Spleen (tissue), 7 donors: ENCODE measurements at regions not wholly inside any gene's neighbourhood (a gene's known extent, or its start where the extent isn't known, plus 50 kb on each side); places are given as distances from the start of the nearest gene placed in this dataset.

ENCODE experiments used
- POLR2A ChIP-seq, 3 donors: fragments of 450-650 bp; IDR thresholded peaks; one replicate each; pipeline ENCODE4 v1.5.1; 2017; ENCODE audit warnings: antibody characterized with exemption in 3 of 3, mild to moderate bottlenecking in 1 of 3
- POLR2AphosphoS5 ChIP-seq, 3 donors: sonication (generic); formaldehyde crosslinking; IDR thresholded peaks; one replicate each; pipeline ENCODE4 v1.5.1; 2017; ENCODE audit warnings: antibody characterized with exemption in 3 of 3
- TF ChIP-seq, protein P1 (sequence below), 11 experiments: fragments of 200-600 bp in 7 of 11; fragments of 450-650 bp in 4 of 11; sonication (generic) in 4 of 11; IDR thresholded peaks in 8 of 11; conservative IDR thresholded peaks in 3 of 11; 1 replicate in 7 of 11; 2 replicates in 4 of 11; pipeline versions ENCODE4 v1.4.0 to v1.8.0; 2016 to 2021; ENCODE audit warnings: antibody characterized with exemption in 11 of 11, inconsistent platforms in 4 of 11, mild to moderate bottlenecking in 1 of 11
- donor health status: DM: no; HTN: no; CAD: no; lungs with moderate emphysema.
- donor health status: DM: no; HTN: no; CAD: no.
- donor health status: DM: no; HTN: no; CAD: no.

- TF ChIP-seq, protein P1, sequence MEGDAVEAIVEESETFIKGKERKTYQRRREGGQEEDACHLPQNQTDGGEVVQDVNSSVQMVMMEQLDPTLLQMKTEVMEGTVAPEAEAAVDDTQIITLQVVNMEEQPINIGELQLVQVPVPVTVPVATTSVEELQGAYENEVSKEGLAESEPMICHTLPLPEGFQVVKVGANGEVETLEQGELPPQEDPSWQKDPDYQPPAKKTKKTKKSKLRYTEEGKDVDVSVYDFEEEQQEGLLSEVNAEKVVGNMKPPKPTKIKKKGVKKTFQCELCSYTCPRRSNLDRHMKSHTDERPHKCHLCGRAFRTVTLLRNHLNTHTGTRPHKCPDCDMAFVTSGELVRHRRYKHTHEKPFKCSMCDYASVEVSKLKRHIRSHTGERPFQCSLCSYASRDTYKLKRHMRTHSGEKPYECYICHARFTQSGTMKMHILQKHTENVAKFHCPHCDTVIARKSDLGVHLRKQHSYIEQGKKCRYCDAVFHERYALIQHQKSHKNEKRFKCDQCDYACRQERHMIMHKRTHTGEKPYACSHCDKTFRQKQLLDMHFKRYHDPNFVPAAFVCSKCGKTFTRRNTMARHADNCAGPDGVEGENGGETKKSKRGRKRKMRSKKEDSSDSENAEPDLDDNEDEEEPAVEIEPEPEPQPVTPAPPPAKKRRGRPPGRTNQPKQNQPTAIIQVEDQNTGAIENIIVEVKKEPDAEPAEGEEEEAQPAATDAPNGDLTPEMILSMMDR (IDR thresholded peaks at IDR 0.05 in 8 of 11, conservative IDR thresholded peaks at IDR 0.05 in 3 of 11): no peak
- TF ChIP-seq POLR2A (IDR thresholded peaks at IDR 0.05) (no peak), POLR2AphosphoS5 (IDR thresholded peaks at IDR 0.05) (no peak)
Observed at GRCh38 chr5:135214897-135215616, 181.0 kb upstream of the PITX1 start.
